Aorta (tissue), 5 donors: ENCODE measurements at regions not wholly inside any gene's neighbourhood (a gene's known extent, or its start where the extent isn't known, plus 50 kb on each side); places are given as distances from the start of the nearest gene placed in this dataset.

Source experiments
- ATAC-seq: fragments of 200-7000 bp; cut with Tn5 transposase; one replicate; pipeline ENCODE4 v1.9.1; 2022; ENCODE audit warnings: moderate library complexity; ENCODE audit not compliant: low FRiP score
- DNase-seq, 2 donors: peaks; one replicate each; pipeline ENCODE4 v3.0.0-alpha.2; 2020
- H3K27ac ChIP-seq, 2 donors: one replicate each; pipeline ENCODE4 v1.5.1; 2013; ENCODE audit warnings: low read length in 2 of 2, mild to moderate bottlenecking in 2 of 2, moderate library complexity in 2 of 2, control low read depth in 1 of 2, inconsistent platforms in 1 of 2, low read depth in 1 of 2
- H3K27me3 ChIP-seq, 2 donors: one replicate each; pipeline ENCODE4 v1.6.1; 2013; ENCODE audit warnings: control low read depth in 1 of 2, low read length in 1 of 2, mild to moderate bottlenecking in 1 of 2, moderate library complexity in 1 of 2; ENCODE audit not compliant: insufficient read depth in 2 of 2, control insufficient read depth in 1 of 2
- H3K36me3 ChIP-seq, 2 donors: one replicate each; pipeline ENCODE4 v1.6.1; 2013; ENCODE audit warnings: control low read depth in 1 of 2, low read length in 1 of 2, mild to moderate bottlenecking in 1 of 2; ENCODE audit not compliant: insufficient read depth in 2 of 2, control insufficient read depth in 1 of 2
- H3K4me1 ChIP-seq, 2 donors: one replicate each; pipeline ENCODE4 v1.6.1; 2013; ENCODE audit warnings: low read length in 2 of 2, control low read depth in 1 of 2, mild to moderate bottlenecking in 1 of 2, moderate library complexity in 1 of 2; ENCODE audit not compliant: insufficient read depth in 2 of 2, control insufficient read depth in 1 of 2
- H3K4me3 ChIP-seq, 2 donors: one replicate each; pipeline ENCODE4 v1.5.1; 2013; ENCODE audit warnings: low read length in 2 of 2, control low read depth in 1 of 2, mild to moderate bottlenecking in 1 of 2
- H3K9me3 ChIP-seq: one replicate; pipeline ENCODE4 v1.6.1; 2013; ENCODE audit warnings: mild to moderate bottlenecking, low read length; ENCODE audit not compliant: control insufficient read depth
- WGBS, 2 donors: extraction: QIAGEN DNeasy Blood & Tissue Kit; methylation state at CpG; one replicate each; pipeline ENCODE4 v1.1.7; 2013; 5-methylcytosine and 5-hydroxymethylcytosine counted together
- intact Hi-C, 2 donors: fragments of 100-400 bp; cut with DNase I; formaldehyde crosslinking; loops; one replicate each; pipeline versions ENCODE4 v1.14.2 to v1.15.0; 2022
- donor health status: healthy with polysubstance abuse.
- donor health status: Bipolar disorder and iron deficiency.
- donor health status: DM: no; HTN: no; CAD: no.
- donor health status: DM: no; HTN: no; CAD: no.
- donor health status: DM: yes; HTN: yes; CAD: no.

GRCh38 chr3:107436029-107436428 lies 58.8 kb downstream of the CCDC54 start:
- Histone ChIP-seq H3K36me3 (no peaks in the 10 kb centered on the region), H3K9me3 (no peaks in the 10 kb centered on the region), H3K27me3 (no peaks in the 10 kb centered on the region), H3K27ac (no peak overlapping the region), H3K4me1 (no peaks in the 10 kb centered on the region), H3K4me3 (no peak overlapping the region)
- intact Hi-C loops, result no loop called here
- no peak for ATAC-seq
- no peak for DNase-seq

GRCh38 chr3:107438671-107439070 lies 61.4 kb downstream of the CCDC54 start:
- Histone ChIP-seq H3K4me1 (no peaks in the 10 kb centered on the region), H3K9me3 (no peaks in the 10 kb centered on the region), H3K27ac (no peak overlapping the region), H3K4me3 (no peak overlapping the region), H3K36me3 (no peaks in the 10 kb centered on the region), H3K27me3 (no peaks in the 10 kb centered on the region)
- DNase-seq (no peak), ATAC-seq (no peak)
- intact Hi-C loops, result no loop called here
- WGBS, 2 donors, result 40 to 51% methylated on average over 3 of the region's 3 CpGs

- no peak overlapping the region for H3K27ac ChIP-seq
- whole genome bisulfite sequencing, 2 donors, result 72 to 73% methylated on average over 6 of the region's 6 CpGs
- no peaks in the 10 kb centered on the region for H3K27me3 ChIP-seq
- intact Hi-C loops, result no loop called here
- H3K36me3 ChIP-seq, result no peaks in the 10 kb centered on the region
- no peak for DNase-seq
- no peak for ATAC-seq
- no peaks in the 10 kb centered on the region for H3K4me1 ChIP-seq
- H3K9me3 ChIP-seq, result no peaks in the 10 kb centered on the region
- no peak overlapping the region for H3K4me3 ChIP-seq
These were observed 64.4 kb downstream of the CCDC54 start for GRCh38 chr3:107441617-107442016.

- WGBS, 2 donors, result 79 to 85% methylated on average over 2 of the region's 2 CpGs
- no peaks in the 10 kb centered on the region for H3K4me1 ChIP-seq
- H3K4me3 ChIP-seq, result no peak overlapping the region
- ATAC-seq (no peak), DNase-seq (no peak)
- H3K27ac ChIP-seq, result no peak overlapping the region
- H3K27me3 ChIP-seq, result no peaks in the 10 kb centered on the region
- no peaks in the 10 kb centered on the region for H3K36me3 ChIP-seq
- intact Hi-C loops, result no loop called here
- H3K9me3 ChIP-seq, result no peaks in the 10 kb centered on the region
These were observed 66.2 kb downstream of the CCDC54 start for GRCh38 chr3:107443461-107443860.

- ATAC-seq, result no peak
- H3K27ac ChIP-seq, result no peak overlapping the region
- H3K4me3 ChIP-seq, result no peak overlapping the region
- no peak for DNase-seq
- H3K4me1 ChIP-seq, result no peaks in the 10 kb centered on the region
- no peaks in the 10 kb centered on the region for H3K9me3 ChIP-seq
- intact Hi-C loops, result no loop called here
- no peaks in the 10 kb centered on the region for H3K36me3 ChIP-seq
- no peaks in the 10 kb centered on the region for H3K27me3 ChIP-seq
- 82% methylated on average over 1 of the region's 1 CpG for WGBS, 2 donors
These were observed 69.5 kb downstream of the CCDC54 start for GRCh38 chr3:107446706-107447105.

GRCh38 chr3:107450254-107450893 lies 72.4 kb upstream of the BBX start:
- intact Hi-C loops, result no loop called here
- Histone ChIP-seq H3K4me1 (no peaks in the 10 kb centered on the region), H3K4me3 (no peak overlapping the region), H3K9me3 (no peaks in the 10 kb centered on the region), H3K27ac (no peak overlapping the region), H3K36me3 (no peaks in the 10 kb centered on the region), H3K27me3 (no peaks in the 10 kb centered on the region)
- 81 to 85% methylated on average over 2 of the region's 2 CpGs for WGBS, 2 donors
- no peak for DNase-seq
- no peak for ATAC-seq

- Histone ChIP-seq H3K36me3 (no peaks in the 10 kb centered on the region), H3K9me3 (no peaks in the 10 kb centered on the region), H3K27me3 (no peaks in the 10 kb centered on the region), H3K4me3 (no peak overlapping the region), H3K4me1 (no peaks in the 10 kb centered on the region), H3K27ac (no peak overlapping the region)
- 73 to 74% methylated on average over 2 of the region's 2 CpGs for WGBS, 2 donors
- intact Hi-C loops, result no loop called here
- ATAC-seq, result no peak
- DNase-seq, result no peak
These were observed 70.3 kb upstream of the BBX start for GRCh38 chr3:107452436-107452835.

GRCh38 chr3:107453504-107453903 lies 69.3 kb upstream of the BBX start:
- Histone ChIP-seq H3K9me3 (no peaks in the 10 kb centered on the region), H3K4me1 (no peaks in the 10 kb centered on the region), H3K27me3 (no peaks in the 10 kb centered on the region), H3K36me3 (no peaks in the 10 kb centered on the region), H3K27ac (no peak overlapping the region), H3K4me3 (no peak overlapping the region)
- 91 to 97% methylated on average over 2 of the region's 2 CpGs for WGBS, 2 donors
- ATAC-seq, result no peak
- DNase-seq, result no peak
- intact Hi-C loops, result no loop called here

GRCh38 chr3:107455621-107456020 lies 67.1 kb upstream of the BBX start:
- DNase-seq (no peak), ATAC-seq (no peak)
- H3K4me1 ChIP-seq, result no peaks in the 10 kb centered on the region
- intact Hi-C loops, result no loop called here
- H3K27ac ChIP-seq, result no peak overlapping the region
- 59 to 73% methylated on average over 1 of the region's 1 CpG for WGBS, 2 donors
- no peaks in the 10 kb centered on the region for H3K9me3 ChIP-seq
- no peak overlapping the region for H3K4me3 ChIP-seq
- no peaks in the 10 kb centered on the region for H3K27me3 ChIP-seq
- H3K36me3 ChIP-seq, result no peaks in the 10 kb centered on the region
